SK-N-SH treated with all-trans-retinoic acid at 6 μM for 48 hours (cell line): ENCODE measurements at regions not wholly inside any gene's neighbourhood (a gene's known extent, or its start where the extent isn't known, plus 50 kb on each side); places are given as distances from the start of the nearest gene placed in this dataset.

ENCODE experiments used
- ARNTL ChIP-seq: fragments of 450-650 bp; formaldehyde crosslinking; IDR thresholded peaks from 2 replicates; pipeline ENCODE4 v1.5.0; 2020; ENCODE audit warnings: low read depth, mild to moderate bottlenecking, moderate library complexity, borderline replicate concordance
- BACH2 ChIP-seq: fragments of 250-450 bp; sonication (Bioruptor Pico); IDR thresholded peaks from 2 replicates; pipeline ENCODE4 v1.9.0; 2021; ENCODE audit warnings: mild to moderate bottlenecking, borderline replicate concordance
- ESRRG ChIP-seq: fragments of 250-450 bp; sonication (Bioruptor Pico); IDR thresholded peaks from 2 replicates; pipeline ENCODE4 v1.6.1; 2021; ENCODE audit warnings: mild to moderate bottlenecking
- GLIS3 ChIP-seq: fragments of 250-450 bp; sonication (Bioruptor Pico); IDR thresholded peaks from 2 replicates; pipeline ENCODE4 v1.5.0; 2020; ENCODE audit warnings: mild to moderate bottlenecking, moderate library complexity
- OSR1 ChIP-seq: fragments of 250-450 bp; sonication (Bioruptor Pico); IDR thresholded peaks from 2 replicates; pipeline ENCODE4 v1.8.0; 2022; ENCODE audit warnings: moderate library complexity, mild to moderate bottlenecking, inconsistent platforms
- TCF4 ChIP-seq: fragments of 250-450 bp; sonication (Bioruptor Pico); IDR thresholded peaks from 2 replicates; pipeline ENCODE4 v1.8.0; 2021; ENCODE audit warnings: mild to moderate bottlenecking, moderate library complexity, borderline replicate concordance
- ZC3H10 ChIP-seq: fragments of 250-450 bp; sonication (Bioruptor Pico); IDR thresholded peaks from 2 replicates; pipeline ENCODE4 v1.5.1; 2021; ENCODE audit warnings: mild to moderate bottlenecking, moderate library complexity
- ZFP3 ChIP-seq: fragments of 250-450 bp; sonication (Bioruptor Pico); IDR thresholded peaks from 2 replicates; pipeline ENCODE4 v1.5.0; 2020; ENCODE audit warnings: mild to moderate bottlenecking, moderate library complexity
- ZNF8 ChIP-seq: fragments of 450-650 bp; formaldehyde crosslinking; IDR thresholded peaks from 2 replicates; pipeline ENCODE4 v1.5.0; 2020; ENCODE audit warnings: mild to moderate bottlenecking, moderate library complexity
- TF ChIP-seq, protein P1 (sequence below): fragments of 250-450 bp; sonication (Bioruptor Pico); IDR thresholded peaks from 2 replicates; pipeline ENCODE4 v1.8.0; 2021; ENCODE audit warnings: low read depth, mild to moderate bottlenecking, moderate library complexity, borderline replicate concordance
- TF ChIP-seq, protein P2 (sequence below): fragments of 250-450 bp; sonication (Bioruptor Pico); IDR thresholded peaks from 2 replicates; pipeline ENCODE4 v1.5.1; 2021; ENCODE audit warnings: mild to moderate bottlenecking, moderate library complexity
- TF ChIP-seq, protein P3 (sequence below): fragments of 250-450 bp; sonication (Bioruptor Pico); IDR thresholded peaks from 2 replicates; pipeline ENCODE4 v1.5.1; 2020; ENCODE audit warnings: low read depth, mild to moderate bottlenecking, moderate library complexity
- TF ChIP-seq, protein P4 (sequence below): fragments of 250-450 bp; sonication (Bioruptor Pico); IDR thresholded peaks from 2 replicates; pipeline ENCODE4 v1.5.0; 2020; ENCODE audit warnings: mild to moderate bottlenecking, moderate library complexity
- TF ChIP-seq, protein P5 (sequence below): fragments of 250-450 bp; sonication (Bioruptor Pico); IDR thresholded peaks from 2 replicates; pipeline ENCODE4 v1.8.0; 2020; ENCODE audit warnings: mild to moderate bottlenecking, moderate library complexity, borderline replicate concordance

DNA sequence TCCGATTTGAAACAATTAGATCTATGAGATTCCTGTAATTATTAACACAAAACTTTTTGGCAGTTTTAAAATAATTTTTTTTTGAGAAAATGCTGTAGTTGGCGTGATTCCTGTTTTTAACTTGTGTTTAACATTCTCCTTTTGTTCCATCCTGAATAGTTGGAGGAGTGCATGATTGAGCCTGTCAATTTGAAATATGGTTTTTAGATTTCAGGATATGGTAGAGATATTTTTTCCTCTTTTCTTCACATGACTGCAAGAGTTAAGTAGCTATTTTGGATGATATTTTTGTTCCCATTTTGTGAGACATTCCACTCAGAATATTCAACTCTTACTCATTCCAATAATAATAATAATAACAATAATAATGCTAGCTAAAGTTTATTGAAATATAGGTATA lies 241.7 kb upstream of the MAN1A1 start:
- TF ChIP-seq, protein P1, sequence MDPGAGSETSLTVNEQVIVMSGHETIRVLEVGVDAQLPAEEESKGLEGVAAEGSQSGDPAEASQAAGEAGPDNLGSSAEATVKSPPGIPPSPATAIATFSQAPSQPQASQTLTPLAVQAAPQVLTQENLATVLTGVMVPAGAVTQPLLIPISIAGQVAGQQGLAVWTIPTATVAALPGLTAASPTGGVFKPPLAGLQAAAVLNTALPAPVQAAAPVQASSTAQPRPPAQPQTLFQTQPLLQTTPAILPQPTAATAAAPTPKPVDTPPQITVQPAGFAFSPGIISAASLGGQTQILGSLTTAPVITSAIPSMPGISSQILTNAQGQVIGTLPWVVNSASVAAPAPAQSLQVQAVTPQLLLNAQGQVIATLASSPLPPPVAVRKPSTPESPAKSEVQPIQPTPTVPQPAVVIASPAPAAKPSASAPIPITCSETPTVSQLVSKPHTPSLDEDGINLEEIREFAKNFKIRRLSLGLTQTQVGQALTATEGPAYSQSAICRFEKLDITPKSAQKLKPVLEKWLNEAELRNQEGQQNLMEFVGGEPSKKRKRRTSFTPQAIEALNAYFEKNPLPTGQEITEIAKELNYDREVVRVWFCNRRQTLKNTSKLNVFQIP = no peak
- TF ChIP-seq, protein P2, sequence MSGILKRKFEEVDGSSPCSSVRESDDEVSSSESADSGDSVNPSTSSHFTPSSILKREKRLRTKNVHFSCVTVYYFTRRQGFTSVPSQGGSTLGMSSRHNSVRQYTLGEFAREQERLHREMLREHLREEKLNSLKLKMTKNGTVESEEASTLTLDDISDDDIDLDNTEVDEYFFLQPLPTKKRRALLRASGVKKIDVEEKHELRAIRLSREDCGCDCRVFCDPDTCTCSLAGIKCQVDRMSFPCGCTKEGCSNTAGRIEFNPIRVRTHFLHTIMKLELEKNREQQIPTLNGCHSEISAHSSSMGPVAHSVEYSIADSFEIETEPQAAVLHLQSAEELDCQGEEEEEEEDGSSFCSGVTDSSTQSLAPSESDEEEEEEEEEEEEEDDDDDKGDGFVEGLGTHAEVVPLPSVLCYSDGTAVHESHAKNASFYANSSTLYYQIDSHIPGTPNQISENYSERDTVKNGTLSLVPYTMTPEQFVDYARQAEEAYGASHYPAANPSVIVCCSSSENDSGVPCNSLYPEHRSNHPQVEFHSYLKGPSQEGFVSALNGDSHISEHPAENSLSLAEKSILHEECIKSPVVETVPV (CRISPR knock-in tag) = no peak
- no peak for TF ChIP-seq ZNF8 (CRISPR knock-in tag)
- no peak for TF ChIP-seq OSR1 (CRISPR knock-in tag)
- TF ChIP-seq, protein P3, sequence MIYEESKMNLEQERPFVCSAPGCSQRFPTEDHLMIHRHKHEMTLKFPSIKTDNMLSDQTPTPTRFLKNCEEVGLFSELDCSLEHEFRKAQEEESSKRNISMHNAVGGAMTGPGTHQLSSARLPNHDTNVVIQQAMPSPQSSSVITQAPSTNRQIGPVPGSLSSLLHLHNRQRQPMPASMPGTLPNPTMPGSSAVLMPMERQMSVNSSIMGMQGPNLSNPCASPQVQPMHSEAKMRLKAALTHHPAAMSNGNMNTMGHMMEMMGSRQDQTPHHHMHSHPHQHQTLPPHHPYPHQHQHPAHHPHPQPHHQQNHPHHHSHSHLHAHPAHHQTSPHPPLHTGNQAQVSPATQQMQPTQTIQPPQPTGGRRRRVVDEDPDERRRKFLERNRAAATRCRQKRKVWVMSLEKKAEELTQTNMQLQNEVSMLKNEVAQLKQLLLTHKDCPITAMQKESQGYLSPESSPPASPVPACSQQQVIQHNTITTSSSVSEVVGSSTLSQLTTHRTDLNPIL (CRISPR knock-in tag) = no peak
- TF ChIP-seq TCF4 (CRISPR knock-in tag) = no peak
- TF ChIP-seq ZFP3 = no peak
- TF ChIP-seq, protein P4, sequence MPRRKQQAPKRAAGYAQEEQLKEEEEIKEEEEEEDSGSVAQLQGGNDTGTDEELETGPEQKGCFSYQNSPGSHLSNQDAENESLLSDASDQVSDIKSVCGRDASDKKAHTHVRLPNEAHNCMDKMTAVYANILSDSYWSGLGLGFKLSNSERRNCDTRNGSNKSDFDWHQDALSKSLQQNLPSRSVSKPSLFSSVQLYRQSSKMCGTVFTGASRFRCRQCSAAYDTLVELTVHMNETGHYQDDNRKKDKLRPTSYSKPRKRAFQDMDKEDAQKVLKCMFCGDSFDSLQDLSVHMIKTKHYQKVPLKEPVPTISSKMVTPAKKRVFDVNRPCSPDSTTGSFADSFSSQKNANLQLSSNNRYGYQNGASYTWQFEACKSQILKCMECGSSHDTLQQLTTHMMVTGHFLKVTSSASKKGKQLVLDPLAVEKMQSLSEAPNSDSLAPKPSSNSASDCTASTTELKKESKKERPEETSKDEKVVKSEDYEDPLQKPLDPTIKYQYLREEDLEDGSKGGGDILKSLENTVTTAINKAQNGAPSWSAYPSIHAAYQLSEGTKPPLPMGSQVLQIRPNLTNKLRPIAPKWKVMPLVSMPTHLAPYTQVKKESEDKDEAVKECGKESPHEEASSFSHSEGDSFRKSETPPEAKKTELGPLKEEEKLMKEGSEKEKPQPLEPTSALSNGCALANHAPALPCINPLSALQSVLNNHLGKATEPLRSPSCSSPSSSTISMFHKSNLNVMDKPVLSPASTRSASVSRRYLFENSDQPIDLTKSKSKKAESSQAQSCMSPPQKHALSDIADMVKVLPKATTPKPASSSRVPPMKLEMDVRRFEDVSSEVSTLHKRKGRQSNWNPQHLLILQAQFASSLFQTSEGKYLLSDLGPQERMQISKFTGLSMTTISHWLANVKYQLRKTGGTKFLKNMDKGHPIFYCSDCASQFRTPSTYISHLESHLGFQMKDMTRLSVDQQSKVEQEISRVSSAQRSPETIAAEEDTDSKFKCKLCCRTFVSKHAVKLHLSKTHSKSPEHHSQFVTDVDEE (CRISPR knock-in tag) = no peak
- no peak for TF ChIP-seq ARNTL (CRISPR knock-in tag)
- TF ChIP-seq GLIS3 = no peak
- TF ChIP-seq, protein P5, sequence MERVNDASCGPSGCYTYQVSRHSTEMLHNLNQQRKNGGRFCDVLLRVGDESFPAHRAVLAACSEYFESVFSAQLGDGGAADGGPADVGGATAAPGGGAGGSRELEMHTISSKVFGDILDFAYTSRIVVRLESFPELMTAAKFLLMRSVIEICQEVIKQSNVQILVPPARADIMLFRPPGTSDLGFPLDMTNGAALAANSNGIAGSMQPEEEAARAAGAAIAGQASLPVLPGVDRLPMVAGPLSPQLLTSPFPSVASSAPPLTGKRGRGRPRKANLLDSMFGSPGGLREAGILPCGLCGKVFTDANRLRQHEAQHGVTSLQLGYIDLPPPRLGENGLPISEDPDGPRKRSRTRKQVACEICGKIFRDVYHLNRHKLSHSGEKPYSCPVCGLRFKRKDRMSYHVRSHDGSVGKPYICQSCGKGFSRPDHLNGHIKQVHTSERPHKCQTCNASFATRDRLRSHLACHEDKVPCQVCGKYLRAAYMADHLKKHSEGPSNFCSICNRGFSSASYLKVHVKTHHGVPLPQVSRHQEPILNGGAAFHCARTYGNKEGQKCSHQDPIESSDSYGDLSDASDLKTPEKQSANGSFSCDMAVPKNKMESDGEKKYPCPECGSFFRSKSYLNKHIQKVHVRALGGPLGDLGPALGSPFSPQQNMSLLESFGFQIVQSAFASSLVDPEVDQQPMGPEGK (CRISPR knock-in tag) = no peak
- TF ChIP-seq BACH2 = no peak
- TF ChIP-seq ZC3H10 (CRISPR knock-in tag) = no peak
- no peak for TF ChIP-seq ESRRG (CRISPR knock-in tag)
